ENCODE measurements at regions not wholly inside any gene's neighbourhood (a gene's known extent, or its start where the extent isn't known, plus 50 kb on each side); places are given as distances from the start of the nearest gene placed in this dataset.
"Not testable (repeated sequence)": the region's sequence is repeated elsewhere in the genome, so short reads cannot be mapped to it uniquely, and the experiment has no call there.

GRCh38 chr13:60230593-60230992 is 66.9 kb upstream of the DIAPH3 start:
- DNase-seq (ENCODE audit: extremely low spot score), result no peak
- ChIA-PET CTCF (interaction anchor here (0.7 kb wide), 1 partner anchor 9 kb away, joined by 4 read pairs; no protein-coding TSS in a partner anchor), POLR2A (no interaction called here)
- no peak for TF ChIP-seq CTCF (IDR thresholded peaks at IDR 0.05; ENCODE audit: control extremely low read depth, extremely low read depth, low read depth, missing control alignments)

- no peak for DNase-seq (ENCODE audit: extremely low spot score)
- CTCF ChIA-PET, result no interaction called here
- no peak for TF ChIP-seq CTCF (IDR thresholded peaks at IDR 0.05; ENCODE audit: control extremely low read depth, extremely low read depth, low read depth, missing control alignments)
- POLR2A ChIA-PET, result no interaction called here
Measured at GRCh38 chr13:60242043-60242595, 78.4 kb upstream of the DIAPH3 start.

GRCh38 chr13:60244381-60244780 is 80.7 kb upstream of the DIAPH3 start:
- no peak for TF ChIP-seq CTCF (IDR thresholded peaks at IDR 0.05; ENCODE audit: control extremely low read depth, extremely low read depth, low read depth, missing control alignments)
- no peak for DNase-seq (ENCODE audit: extremely low spot score)
- ChIA-PET CTCF (interaction anchor here (1.8 kb wide), 1 partner anchor 17 kb away, joined by 5 read pairs; no protein-coding TSS in a partner anchor), POLR2A (no interaction called here)

GRCh38 chr13:60251419-60251818 is 87.7 kb upstream of the DIAPH3 start:
- DNase-seq (ENCODE audit: extremely low spot score); POLR2A ChIA-PET; CTCF ChIA-PET: not testable (repeated sequence)

GRCh38 chr13:60258349-60258748 is 94.6 kb upstream of the DIAPH3 start:
- POLR2A ChIA-PET, result no interaction called here
- CTCF ChIA-PET, result no interaction called here
- DNase-seq (ENCODE audit: extremely low spot score), result no peak
- no peak for TF ChIP-seq CTCF (IDR thresholded peaks at IDR 0.05; ENCODE audit: control extremely low read depth, extremely low read depth, low read depth, missing control alignments)

- ChIA-PET POLR2A (no interaction called here), CTCF (interaction anchor here (1.3 to 1.6 kb wide), 2 partner anchors 12 to 15 kb away, joined by 3 to 5 read pairs; no protein-coding TSS in a partner anchor)
- no peak for DNase-seq (ENCODE audit: extremely low spot score)
Measured at GRCh38 chr13:60260440-60260839, 96.7 kb upstream of the DIAPH3 start.

More at GRCh38 chr13:60260440-60260839, 96.7 kb upstream of the DIAPH3 start:
- TF ChIP-seq CTCF (IDR thresholded peaks at IDR 0.05; ENCODE audit: control extremely low read depth, extremely low read depth, low read depth, missing control alignments), result no peak
